Choroid plexus epithelial cell (primary cell): ENCODE measurements at regions not wholly inside any gene's neighbourhood (a gene's known extent, or its start where the extent isn't known, plus 50 kb on each side); places are given as distances from the start of the nearest gene placed in this dataset.
A peak's percentile ranks its signal among the peaks of the same experiment; 100 is the strongest.

Experiments used
- DNase-seq: peaks from one replicate; pipeline ENCODE4 v3.0.0-alpha.2; 2010; ENCODE audit warnings: low read depth
- H3K4me3 ChIP-seq: 2 replicates; pipeline ENCODE4 v1.5.1; 2011; ENCODE audit warnings: low read depth, mild to moderate bottlenecking, control low read depth, low read length, moderate library complexity
- TF ChIP-seq, protein P1 (sequence below): conservative IDR thresholded peaks from 2 replicates; pipeline ENCODE4 v1.5.1; 2011; ENCODE audit warnings: low read depth, mild to moderate bottlenecking, control low read depth, inconsistent platforms, low read length, moderate library complexity

DNA sequence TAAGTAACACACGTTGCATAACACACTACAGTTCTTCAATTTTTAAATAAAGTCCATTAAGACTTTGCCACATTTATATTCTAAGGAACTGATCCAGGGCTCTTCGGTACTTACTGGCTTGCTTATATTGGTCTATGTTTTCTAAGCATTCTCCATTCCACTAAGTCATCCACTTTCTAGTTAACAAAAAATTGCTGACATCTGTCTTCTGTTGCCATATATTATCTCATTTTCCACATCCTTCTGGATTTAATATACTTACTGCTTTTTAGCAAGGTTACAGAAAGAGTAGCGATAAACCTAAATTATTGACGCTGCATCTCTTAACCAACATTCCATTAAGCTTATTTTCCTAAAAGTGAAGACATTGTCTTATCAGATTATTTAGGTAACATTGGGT, 238.4 kb upstream of the LRIG3 start:
- H3K4me3 ChIP-seq = no peak overlapping the region
- no peak for DNase-seq
- TF ChIP-seq, protein P1, sequence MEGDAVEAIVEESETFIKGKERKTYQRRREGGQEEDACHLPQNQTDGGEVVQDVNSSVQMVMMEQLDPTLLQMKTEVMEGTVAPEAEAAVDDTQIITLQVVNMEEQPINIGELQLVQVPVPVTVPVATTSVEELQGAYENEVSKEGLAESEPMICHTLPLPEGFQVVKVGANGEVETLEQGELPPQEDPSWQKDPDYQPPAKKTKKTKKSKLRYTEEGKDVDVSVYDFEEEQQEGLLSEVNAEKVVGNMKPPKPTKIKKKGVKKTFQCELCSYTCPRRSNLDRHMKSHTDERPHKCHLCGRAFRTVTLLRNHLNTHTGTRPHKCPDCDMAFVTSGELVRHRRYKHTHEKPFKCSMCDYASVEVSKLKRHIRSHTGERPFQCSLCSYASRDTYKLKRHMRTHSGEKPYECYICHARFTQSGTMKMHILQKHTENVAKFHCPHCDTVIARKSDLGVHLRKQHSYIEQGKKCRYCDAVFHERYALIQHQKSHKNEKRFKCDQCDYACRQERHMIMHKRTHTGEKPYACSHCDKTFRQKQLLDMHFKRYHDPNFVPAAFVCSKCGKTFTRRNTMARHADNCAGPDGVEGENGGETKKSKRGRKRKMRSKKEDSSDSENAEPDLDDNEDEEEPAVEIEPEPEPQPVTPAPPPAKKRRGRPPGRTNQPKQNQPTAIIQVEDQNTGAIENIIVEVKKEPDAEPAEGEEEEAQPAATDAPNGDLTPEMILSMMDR = no peak

DNA sequence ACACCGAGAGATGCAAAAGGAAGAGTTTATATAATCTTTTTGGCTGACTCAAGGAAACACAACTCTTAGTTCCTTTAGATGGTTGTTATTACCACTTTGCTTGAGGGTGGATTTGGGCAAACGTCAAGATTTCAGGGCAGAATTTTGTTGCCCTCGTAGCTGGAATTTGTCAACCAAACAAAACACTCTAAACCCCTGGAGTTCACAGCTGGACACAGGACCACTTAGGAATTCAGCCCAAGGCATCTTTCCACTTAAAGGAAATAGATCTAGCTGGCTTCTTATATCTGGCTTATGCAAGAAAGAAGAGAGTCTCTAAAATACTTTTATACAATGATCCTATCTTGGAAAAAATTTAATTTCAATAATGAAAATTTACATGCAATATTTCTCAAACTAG, 237.8 kb upstream of the LRIG3 start:
- H3K4me3 ChIP-seq = no peak overlapping the region
- TF ChIP-seq, protein P1 = no peak
- no peak for DNase-seq

DNA sequence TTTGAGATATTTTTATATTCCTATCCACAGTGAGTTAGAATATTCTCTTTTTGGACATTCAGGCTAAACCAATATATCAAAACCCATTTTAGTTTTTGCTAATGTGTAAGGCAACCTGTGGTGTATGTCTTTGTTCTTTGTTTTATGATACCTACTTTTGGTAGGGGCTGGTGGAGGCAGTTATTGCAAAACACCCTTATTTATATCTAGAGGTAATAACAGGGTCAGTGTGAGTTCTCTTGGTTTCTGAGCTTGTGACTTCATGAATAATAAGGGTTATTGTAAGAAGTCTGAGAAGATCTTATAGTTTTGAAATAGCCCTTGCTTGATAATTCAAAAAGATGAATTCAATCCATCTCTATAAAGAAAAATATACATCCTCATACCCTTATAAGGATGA, 235.1 kb upstream of the LRIG3 start:
- TF ChIP-seq, protein P1 = no peak
- DNase-seq = no peak
- no peak overlapping the region for H3K4me3 ChIP-seq

DNA sequence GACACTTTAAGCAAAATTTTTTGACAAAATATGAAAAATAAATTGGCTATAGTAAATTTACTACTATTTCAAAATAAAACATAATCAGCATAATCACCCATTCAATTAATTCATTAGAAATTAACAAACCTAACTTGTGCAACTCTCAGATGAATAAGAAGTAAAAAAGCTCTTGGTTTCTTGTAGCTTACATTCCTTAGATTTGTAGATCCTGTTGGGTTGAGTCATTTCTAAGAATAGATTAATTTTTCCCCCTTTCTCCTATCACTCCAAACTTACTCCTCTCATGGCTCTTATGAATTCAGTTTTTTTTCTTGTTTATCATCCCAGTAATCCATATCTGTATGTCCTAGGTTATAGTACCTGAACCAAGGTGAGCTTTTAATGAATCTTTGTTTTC, 230.9 kb upstream of the LRIG3 start:
- DNase-seq = peak; percentile 39
- TF ChIP-seq, protein P1 = no peak
- H3K4me3 ChIP-seq = no peak overlapping the region

GRCh38 chr12:59149995-59150642, 229.8 kb upstream of the LRIG3 start:
- TF ChIP-seq, protein P1 = peak; percentile 87
- H3K4me3 ChIP-seq = no peak overlapping the region
- peak; percentile 93 for DNase-seq

- no peak for DNase-seq
- no peak overlapping the region for H3K4me3 ChIP-seq
- TF ChIP-seq, protein P1 = no peak
Observed at GRCh38 chr12:59147791-59148190, 227.5 kb upstream of the LRIG3 start.

DNA sequence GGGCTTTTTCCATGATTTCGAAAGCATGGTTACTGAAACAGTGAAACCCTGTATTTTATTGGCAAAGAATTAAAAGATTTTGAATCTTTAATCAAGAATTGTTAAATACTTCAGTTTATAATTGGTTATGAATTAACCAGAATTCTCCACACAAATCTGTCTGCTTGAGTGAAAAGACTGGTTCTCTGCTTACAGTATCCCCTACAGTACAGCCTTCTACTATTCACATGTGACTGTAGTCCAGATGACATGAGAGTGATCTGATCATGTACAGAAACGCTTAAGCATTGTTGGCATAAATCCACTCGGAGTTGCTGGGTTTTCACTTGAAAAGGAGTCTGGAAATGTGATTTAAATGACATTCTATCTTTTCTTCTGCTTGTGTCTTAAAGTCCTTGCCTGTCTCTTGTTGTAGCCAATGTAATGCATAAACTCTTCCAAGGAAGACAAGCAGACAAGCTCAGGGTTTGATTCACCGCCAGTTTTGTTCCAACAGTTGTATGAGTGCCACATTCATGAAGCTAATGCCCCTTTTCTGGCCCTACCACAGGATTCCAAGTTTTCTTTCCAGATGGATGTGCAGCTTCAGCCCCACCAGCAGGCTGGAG, 222.0 kb upstream of the LRIG3 start:
- TF ChIP-seq, protein P1 = no peak
- no peak overlapping the region for H3K4me3 ChIP-seq
- DNase-seq = no peak
